ENCODE measurements at regions not wholly inside any gene's neighbourhood (a gene's known extent, or its start where the extent isn't known, plus 50 kb on each side); places are given as distances from the start of the nearest gene placed in this dataset.

GRCh38 chr14:99345472-99345871 is 73.5 kb upstream of the BCL11B start:
- H4K8ac ChIP-seq (ENCODE audit: low read depth in 2 of 2, low read length in 2 of 2): no peak overlapping the region
- H3K9me3 ChIP-seq (ENCODE audit: control insufficient read depth, insufficient read depth, low read length): no peaks in the 10 kb centered on the region
- no peak overlapping the region for H2BK15ac ChIP-seq (ENCODE audit: low read depth, low read length)
- no peaks in the 10 kb centered on the region for H3K36me3 ChIP-seq (ENCODE audit: control insufficient read depth, insufficient read depth, low read length)
- no peak overlapping the region for H2BK20ac ChIP-seq (ENCODE audit: low read depth, low read length)
- no peak overlapping the region for H2AK9ac ChIP-seq (replicated peaks; ENCODE audit: low read depth, low read length, poor library complexity)
- peak overlapping the region; percentile 32 for H2AFZ ChIP-seq (replicated peaks; ENCODE audit: low read length, poor library complexity)
- CTCF ChIA-PET: no interaction called here
- no peaks in the 10 kb centered on the region for H4K20me1 ChIP-seq (ENCODE audit: insufficient read depth, low read length)
- H4K5ac ChIP-seq (ENCODE audit: low read depth, low read length): no peak overlapping the region
- H3K79me1 ChIP-seq (ENCODE audit: low read depth in 1 of 2, low read length in 2 of 2): no peaks in the 10 kb centered on the region
- no peak for ATAC-seq (ENCODE audit: low read depth)
- no peak overlapping the region for H3K4ac ChIP-seq (ENCODE audit: low read depth, low read length)
- H2BK5ac ChIP-seq (ENCODE audit: low read depth, low read length, poor library complexity, severe bottlenecking): no peak overlapping the region
- TF ChIP-seq RCOR1 (IDR thresholded peaks at IDR 0.05; ENCODE audit: insufficient replicate concordance, low read length) (no peak), MAZ (IDR thresholded peaks at IDR 0.05; ENCODE audit: borderline replicate concordance, low read depth, low read length) (no peak), MAFK (IDR thresholded peaks at IDR 0.05; ENCODE audit: low read depth, low read length) (no peak), POLR2A (IDR thresholded peaks at IDR 0.05; ENCODE audit: low read depth, low read length) (no peak), RAD21 (IDR thresholded peaks at IDR 0.05; ENCODE audit: low read length) (no peak), CHD1 (IDR thresholded peaks at IDR 0.05; ENCODE audit: low read depth, low read length) (no peak), BHLHE40 (IDR thresholded peaks at IDR 0.05; ENCODE audit: low read depth, low read length) (no peak), CEBPB (IDR thresholded peaks at IDR 0.05; ENCODE audit: low read depth, low read length) (no peak), SMC3 (IDR thresholded peaks at IDR 0.05; ENCODE audit: low read depth, low read length) (no peak), MXI1 (IDR thresholded peaks at IDR 0.05; ENCODE audit: borderline replicate concordance, low read depth, low read length) (no peak), CTCF (conservative IDR thresholded peaks at IDR 0.05; ENCODE audit: low read depth, low read length) (no peak), FOS (IDR thresholded peaks at IDR 0.05; ENCODE audit: low read depth, low read length) (no peak), NFE2L2 (IDR thresholded peaks at IDR 0.05; ENCODE audit: low read depth, low read length) (no peak), USF2 (IDR thresholded peaks at IDR 0.05; ENCODE audit: low read depth, low read length) (no peak), RFX5 (IDR thresholded peaks at IDR 0.05; ENCODE audit: low read depth, low read length) (no peak)
- TF ChIP-seq, protein P1, sequence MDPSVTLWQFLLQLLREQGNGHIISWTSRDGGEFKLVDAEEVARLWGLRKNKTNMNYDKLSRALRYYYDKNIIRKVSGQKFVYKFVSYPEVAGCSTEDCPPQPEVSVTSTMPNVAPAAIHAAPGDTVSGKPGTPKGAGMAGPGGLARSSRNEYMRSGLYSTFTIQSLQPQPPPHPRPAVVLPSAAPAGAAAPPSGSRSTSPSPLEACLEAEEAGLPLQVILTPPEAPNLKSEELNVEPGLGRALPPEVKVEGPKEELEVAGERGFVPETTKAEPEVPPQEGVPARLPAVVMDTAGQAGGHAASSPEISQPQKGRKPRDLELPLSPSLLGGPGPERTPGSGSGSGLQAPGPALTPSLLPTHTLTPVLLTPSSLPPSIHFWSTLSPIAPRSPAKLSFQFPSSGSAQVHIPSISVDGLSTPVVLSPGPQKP (IDR thresholded peaks at IDR 0.05; ENCODE audit: borderline replicate concordance, low read depth, low read length): no peak
- H3K56ac ChIP-seq (ENCODE audit: extremely low read depth, insufficient read depth, low read length): no peak overlapping the region
- no peak overlapping the region for H3K18ac ChIP-seq (ENCODE audit: low read depth, low read length)
- no peak overlapping the region for H3K4me2 ChIP-seq (ENCODE audit: low read depth, low read length)
- no peak overlapping the region for H3K27ac ChIP-seq (ENCODE audit: insufficient read depth, low read length)
- dilution Hi-C loops (cut with HindIII; ENCODE audit: low sequenced_read_pairs, unreplicated experiment) (no loop called here), in situ Hi-C loops (cut with MboI; ENCODE audit: low sequenced_read_pairs) (no loop called here), intact Hi-C loops (cut with micrococcal nuclease) (no loop called here)
- H2BK120ac ChIP-seq (ENCODE audit: low read depth, low read length): no peak overlapping the region
- no peaks in the 10 kb centered on the region; the same call in none of the 2 replicates for H3K27me3 ChIP-seq (ENCODE audit: control insufficient read depth, insufficient read depth, low read length)
- H3K9me1 ChIP-seq (ENCODE audit: insufficient read depth, low read length): no peaks in the 10 kb centered on the region
- no peak overlapping the region for H3K9ac ChIP-seq (ENCODE audit: low read depth, low read length)
- 61% methylated on average over 3 of the region's 7 CpGs; no CpG with 5 or more reads in 1 of the 2 experiments for WGBS, 2 experiments (ENCODE audit: extremely low coverage in 2 of 2, insufficient read length in 1 of 2)
- BruUV-seq (replicated peaks): no TSS peak
- DNase-seq: no peak
- no peak overlapping the region for H2AK5ac ChIP-seq (ENCODE audit: low read depth, low read length)
- H4K91ac ChIP-seq (ENCODE audit: insufficient read depth, low read depth, low read length): no peak overlapping the region
- no peak overlapping the region for H3K14ac ChIP-seq (replicated peaks; ENCODE audit: low read depth, low read length)
- POLR2A ChIA-PET (ENCODE audit: unreplicated experiment): no interaction called here
- no peak overlapping the region for H3K23ac ChIP-seq (ENCODE audit: low read depth, low read length)
- H3K4me3 ChIP-seq (ENCODE audit: insufficient read depth, low read depth, low read length): no peak overlapping the region
- H3K4me1 ChIP-seq (ENCODE audit: control insufficient read depth, insufficient read depth, low read length): no peaks in the 10 kb centered on the region
